ENCODE measurements at regions not wholly inside any gene's neighbourhood (a gene's known extent, or its start where the extent isn't known, plus 50 kb on each side); places are given as distances from the start of the nearest gene placed in this dataset.
"Not testable (repeated sequence)": the region's sequence is repeated elsewhere in the genome, so short reads cannot be mapped to it uniquely, and the experiment has no call there.

DNA sequence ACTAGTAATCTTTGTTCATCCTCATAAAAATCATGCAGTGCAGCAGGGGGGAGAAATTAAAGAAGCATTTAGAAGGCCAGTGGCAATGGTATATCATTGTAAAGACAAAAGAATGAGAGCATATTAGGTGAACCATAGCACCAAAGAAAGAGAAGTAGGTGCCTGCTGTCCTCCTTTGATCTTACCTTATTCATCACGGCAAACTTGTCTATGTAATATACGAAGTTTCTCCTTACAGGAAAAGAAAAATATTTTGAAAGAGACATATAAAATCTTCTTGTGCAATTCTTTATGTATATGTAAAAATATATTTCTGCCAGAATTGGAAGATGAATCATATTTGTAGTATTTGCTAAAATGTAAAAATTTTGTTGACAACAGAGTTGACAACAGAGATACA lies 411.3 kb upstream of the ARRDC3 start:
- H3K27ac ChIP-seq = no peak overlapping the region
- no peak overlapping the region for H3K4me3 ChIP-seq (replicated peaks in 1 of 3)
- DNase-seq = no peak
- H3K9me3 ChIP-seq = no peaks in the 10 kb centered on the region
- TF ChIP-seq CTCF (IDR thresholded peaks at IDR 0.05) = no peak
- no peak for TF ChIP-seq POLR2A (IDR thresholded peaks at IDR 0.05)
- H3K4me1 ChIP-seq = no peaks in the 10 kb centered on the region
- WGBS, 2 donors = 62 to 65% methylated on average over 2 of the region's 2 CpGs
- H3K36me3 ChIP-seq = no peaks in the 10 kb centered on the region
- intact Hi-C loops (cut with DNase I) = no loop called here
- H3K27me3 ChIP-seq = no peaks in the 10 kb centered on the region

GRCh38 chr5:91787718-91788117 lies 404.6 kb upstream of the ARRDC3 start:
- DNase-seq = no peak
- no peaks in the 10 kb centered on the region for H3K4me1 ChIP-seq
- TF ChIP-seq POLR2A (IDR thresholded peaks at IDR 0.05) = no peak
- TF ChIP-seq CTCF (IDR thresholded peaks at IDR 0.05) = no peak
- H3K4me3 ChIP-seq (replicated peaks in 1 of 3) = no peak overlapping the region
- H3K27me3 ChIP-seq = no peaks in the 10 kb centered on the region
- H3K9me3 ChIP-seq = no peaks in the 10 kb centered on the region
- intact Hi-C loops (cut with DNase I) = no loop called here
- 42 to 56% methylated on average over 1 of the region's 1 CpG for WGBS, 2 donors
- no peaks in the 10 kb centered on the region for H3K36me3 ChIP-seq
- H3K27ac ChIP-seq = no peak overlapping the region

GRCh38 chr5:91777671-91778070 lies 394.6 kb upstream of the ARRDC3 start:
- no peak for DNase-seq
- Histone ChIP-seq H3K9me3 (no peaks in the 10 kb centered on the region), H3K36me3 (no peaks in the 10 kb centered on the region), H3K27ac (no peak overlapping the region), H3K4me1 (no peaks in the 10 kb centered on the region), H3K27me3 (no peaks in the 10 kb centered on the region), H3K4me3 (replicated peaks in 1 of 3) (no peak overlapping the region)
- WGBS, 2 donors = 69 to 81% methylated on average over 2 of the region's 2 CpGs
- intact Hi-C loops (cut with DNase I) = no loop called here
- TF ChIP-seq POLR2A (IDR thresholded peaks at IDR 0.05) = no peak
- TF ChIP-seq CTCF (IDR thresholded peaks at IDR 0.05) = no peak

GRCh38 chr5:91776249-91776648 lies 393.1 kb upstream of the ARRDC3 start:
- H3K4me1 ChIP-seq = no peaks in the 10 kb centered on the region
- TF ChIP-seq POLR2A (IDR thresholded peaks at IDR 0.05) = no peak
- TF ChIP-seq CTCF (IDR thresholded peaks at IDR 0.05) = no peak
- DNase-seq = no peak
- no peaks in the 10 kb centered on the region for H3K36me3 ChIP-seq
- intact Hi-C loops (cut with DNase I) = no loop called here
- 84 to 90% methylated on average over 2 of the region's 2 CpGs for WGBS, 2 donors
- no peak overlapping the region for H3K27ac ChIP-seq
- no peak overlapping the region for H3K4me3 ChIP-seq (replicated peaks in 1 of 3)
- H3K9me3 ChIP-seq = no peaks in the 10 kb centered on the region
- H3K27me3 ChIP-seq = no peaks in the 10 kb centered on the region

GRCh38 chr5:91770400-91770799 lies 387.3 kb upstream of the ARRDC3 start:
- intact Hi-C loops (cut with DNase I) = no loop called here
- H3K4me3 ChIP-seq (replicated peaks in 1 of 3) = no peak overlapping the region
- WGBS, 2 donors = 93 to 95% methylated on average over 2 of the region's 2 CpGs
- DNase-seq = no peak
- TF ChIP-seq POLR2A (IDR thresholded peaks at IDR 0.05) (no peak), CTCF (IDR thresholded peaks at IDR 0.05) (no peak)
- H3K36me3 ChIP-seq = no peaks in the 10 kb centered on the region
- H3K9me3 ChIP-seq = no peaks in the 10 kb centered on the region
- no peaks in the 10 kb centered on the region for H3K4me1 ChIP-seq
- no peaks in the 10 kb centered on the region for H3K27me3 ChIP-seq
- H3K27ac ChIP-seq = no peak overlapping the region

DNA sequence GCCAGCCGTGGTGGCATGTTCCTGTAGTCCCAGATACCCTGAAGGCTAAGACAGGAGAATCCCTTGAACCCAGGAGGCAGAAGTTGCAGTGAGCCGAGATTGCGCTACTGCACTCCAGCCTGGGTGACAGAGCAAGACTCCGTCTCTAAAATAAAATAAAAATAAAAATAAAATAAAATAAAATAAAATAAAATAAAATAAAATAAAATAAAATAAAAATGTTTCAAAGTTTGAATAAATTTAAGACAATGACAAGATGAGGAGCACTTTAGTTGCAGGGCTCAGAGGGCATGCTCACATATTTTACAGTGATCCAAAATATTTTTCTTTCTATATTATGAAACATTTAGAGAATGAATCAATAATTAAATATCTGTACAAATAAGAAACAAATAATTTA lies 374.3 kb upstream of the ARRDC3 start:
- H3K9me3 ChIP-seq; H3K36me3 ChIP-seq; H3K27ac ChIP-seq; DNase-seq; H3K27me3 ChIP-seq; intact Hi-C loops (cut with DNase I); H3K4me3 ChIP-seq (replicated peaks in 1 of 3); H3K4me1 ChIP-seq: not testable (repeated sequence)
- 88 to 98% methylated on average over 4 of the region's 4 CpGs for WGBS, 2 donors

Data from thyroid gland (tissue), 4 donors.